Hematopoietic multipotent progenitor cell treated with erythropoietin and hydrocortisone succinate and interleukin-3 and kit ligand, for 6 days (in vitro differentiated cells): ENCODE measurements at regions not wholly inside any gene's neighbourhood (a gene's known extent, or its start where the extent isn't known, plus 50 kb on each side); places are given as distances from the start of the nearest gene placed in this dataset.
A peak's percentile ranks its signal among the peaks of the same experiment; 100 is the strongest.
"Not testable (repeated sequence)": the region's sequence is repeated elsewhere in the genome, so short reads cannot be mapped to it uniquely, and the experiment has no call there.

Experiments
- DNase-seq: peaks from one replicate; pipeline ENCODE4 v3.0.0-alpha.2; 2015

DNA sequence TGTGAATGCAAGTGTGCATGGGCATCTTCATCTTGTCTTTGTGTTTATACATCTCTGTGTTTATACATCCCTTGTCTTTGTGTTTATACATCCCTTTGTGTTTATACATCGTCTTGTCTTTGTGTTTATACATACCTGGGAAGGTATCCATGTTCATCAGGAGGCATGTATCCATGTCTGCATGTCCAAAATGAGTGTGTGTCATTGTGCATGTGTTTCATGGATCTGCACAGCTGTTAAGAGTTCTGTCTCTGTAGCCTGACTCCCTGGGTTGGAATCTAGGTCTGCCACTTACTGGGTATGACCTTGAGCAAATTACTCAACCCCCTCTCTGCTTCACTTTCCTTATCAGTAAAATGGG lies 50.1 kb upstream of the SIRPA start:
- no peak for DNase-seq

DNA sequence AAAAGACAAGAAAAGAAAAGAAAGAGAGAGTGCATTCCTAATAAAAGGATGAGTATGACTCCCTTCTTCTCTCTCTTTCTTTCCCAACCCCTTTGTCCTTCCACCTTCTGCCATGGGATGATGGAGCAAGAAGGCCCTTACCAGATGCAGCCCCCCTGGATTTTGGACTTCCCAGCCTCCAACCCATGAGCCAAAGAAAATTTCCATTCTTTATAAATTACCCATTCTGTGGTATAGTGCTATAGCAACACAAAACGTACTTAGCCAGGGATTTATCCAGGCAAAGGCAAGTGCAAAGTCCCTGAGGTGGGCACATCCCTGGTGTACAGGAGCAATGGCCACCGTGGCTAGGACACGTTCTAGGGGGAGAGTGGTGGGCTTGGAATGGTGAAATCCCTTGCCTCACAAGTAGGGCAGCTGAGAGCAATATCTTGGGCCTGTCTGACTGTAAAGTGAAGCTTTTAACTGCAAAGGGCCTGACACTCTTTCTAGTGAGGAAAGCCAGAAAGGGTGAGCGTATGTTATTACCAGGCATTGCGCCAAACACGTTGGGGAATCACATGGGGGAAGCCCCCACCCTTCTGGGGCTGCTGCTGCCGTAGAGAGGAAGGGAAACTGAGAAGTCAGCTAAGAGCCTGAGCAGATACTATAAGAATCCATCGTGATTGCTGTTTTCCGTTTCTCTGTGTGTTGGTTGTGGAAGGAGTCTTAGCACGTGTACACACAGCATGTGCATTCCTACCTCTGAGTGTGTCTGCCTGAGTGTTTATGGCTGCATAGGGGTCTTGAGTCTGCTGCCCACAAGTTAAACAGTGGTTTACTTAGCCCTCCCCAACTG lies 50.7 kb upstream of the SIRPA start:
- DNase-seq, result peak; percentile 63

DNA sequence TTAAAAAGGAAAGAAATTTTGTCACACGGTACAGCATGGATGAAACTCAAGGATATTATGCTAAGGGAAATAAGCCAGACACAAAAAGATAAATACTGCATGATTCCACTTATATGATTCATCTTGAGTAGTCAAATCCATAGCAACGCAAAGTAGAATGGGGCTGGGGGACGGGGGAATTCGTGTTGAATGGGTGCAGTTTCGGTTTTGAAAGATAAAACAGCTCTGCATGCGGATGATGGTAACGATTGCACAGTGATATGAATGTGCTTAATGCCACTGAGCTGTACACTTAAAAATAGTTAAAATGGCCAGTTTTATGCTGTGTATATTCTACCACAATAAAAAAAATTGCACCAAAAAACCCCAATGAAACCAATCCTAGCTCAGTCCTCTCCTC lies 52.9 kb upstream of the SIRPA start:
- no peak for DNase-seq

DNA sequence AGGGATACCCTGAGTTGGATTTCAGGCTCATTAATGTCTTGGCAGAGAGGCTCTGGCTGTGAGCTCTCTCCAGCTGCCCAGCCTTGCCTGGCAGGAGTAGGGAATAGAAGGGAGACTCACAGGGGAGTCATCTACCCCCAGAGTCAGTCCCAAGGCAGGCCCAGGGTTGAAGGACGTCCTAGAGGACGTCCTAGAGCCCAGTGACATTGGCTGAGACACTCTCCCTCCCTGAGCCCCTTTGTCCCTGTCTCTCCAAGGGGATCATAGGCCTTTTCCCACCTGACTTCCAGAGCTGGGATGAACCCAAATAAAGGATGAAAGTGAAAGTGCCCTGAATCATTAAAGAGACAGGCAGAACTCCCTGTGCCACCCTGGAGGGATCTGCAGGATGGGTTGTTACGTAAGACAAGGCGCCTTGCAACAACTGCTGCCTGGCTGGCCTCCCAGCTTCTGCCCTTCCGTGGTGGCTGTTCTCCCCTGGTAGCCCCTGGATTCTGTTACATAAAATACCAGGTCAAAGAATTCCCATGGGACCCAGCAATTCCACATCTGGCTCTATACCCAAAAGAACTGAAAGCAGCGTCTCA lies 53.6 kb upstream of the SIRPA start:
- DNase-seq, result no peak

DNA sequence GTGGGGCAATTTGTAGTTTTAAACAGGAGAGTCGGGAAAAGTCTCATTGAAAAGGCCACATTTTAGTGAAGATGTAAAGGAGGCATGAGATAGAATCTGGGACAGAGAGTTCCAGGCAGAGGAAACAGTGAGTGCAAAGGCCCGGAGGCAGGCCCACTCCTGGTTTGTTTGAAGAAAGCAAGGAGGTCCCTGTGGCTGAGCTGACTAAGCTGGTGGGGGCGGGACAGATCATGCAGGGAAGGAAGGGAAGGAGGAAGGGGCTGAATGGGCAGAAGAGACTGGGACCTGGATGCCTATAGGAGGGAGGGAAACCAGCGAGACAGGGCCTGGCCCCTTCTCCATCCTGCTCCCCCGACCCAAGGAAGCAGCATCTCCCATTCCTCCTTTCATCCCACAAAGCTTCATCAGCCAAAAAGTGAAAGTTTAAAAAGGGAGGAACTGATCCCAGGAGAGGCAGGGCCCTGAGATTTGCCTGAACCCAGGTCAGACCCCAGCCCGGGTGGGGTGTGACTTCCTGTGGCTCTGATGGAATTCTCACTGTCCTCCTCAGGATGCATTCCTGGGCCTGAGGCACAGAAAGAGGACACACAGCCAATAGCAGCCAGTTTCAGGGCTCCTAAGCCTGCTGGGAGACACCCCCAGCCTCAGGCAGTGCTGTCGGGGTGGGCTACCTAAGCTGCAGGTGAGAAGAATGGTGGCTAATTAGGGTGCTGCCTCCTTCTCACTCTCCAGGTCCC lies 54.2 kb upstream of the SIRPA start:
- DNase-seq, result no peak

DNA sequence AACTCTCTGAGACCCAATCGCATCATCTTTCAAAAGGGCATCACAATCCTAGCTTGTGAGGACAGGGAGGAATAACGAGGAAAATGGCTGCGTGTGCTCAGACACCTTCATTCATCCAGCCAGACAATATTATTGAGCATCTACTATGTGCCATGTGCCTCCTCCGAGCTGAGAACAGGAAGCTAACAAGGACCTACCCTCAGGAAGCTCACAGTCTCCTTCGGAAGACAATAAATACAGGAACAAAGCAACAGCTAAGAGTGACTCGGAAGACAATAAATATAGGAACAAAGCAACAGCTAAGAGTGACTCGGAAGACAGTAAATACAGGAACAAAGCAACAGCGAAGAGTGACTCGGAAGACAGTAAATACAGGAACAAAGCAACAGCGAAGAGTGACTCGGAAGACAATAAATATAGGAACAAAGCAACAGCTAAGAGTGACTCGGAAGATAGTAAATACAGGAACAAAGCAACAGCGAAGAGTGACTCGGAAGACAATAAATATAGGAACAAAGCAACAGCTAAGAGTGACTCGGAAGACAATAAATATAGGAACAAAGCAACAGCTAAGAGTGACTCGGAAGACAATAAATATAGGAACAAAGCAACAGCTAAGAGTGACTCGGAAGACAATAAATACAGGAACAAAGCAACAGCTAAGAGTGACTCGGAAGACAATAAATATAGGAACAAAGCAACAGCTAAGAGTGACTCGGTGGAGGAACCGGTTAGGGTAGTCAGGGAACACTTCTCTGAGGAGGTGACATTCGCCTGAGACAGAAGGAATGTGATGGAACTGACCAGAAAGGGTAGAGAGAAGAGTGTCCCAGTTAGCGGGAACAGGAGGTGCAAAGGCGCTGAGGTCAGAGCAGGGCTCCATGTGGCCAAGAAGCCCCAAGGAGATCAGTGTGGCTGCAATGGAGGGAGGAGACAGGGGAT lies 55.6 kb upstream of the SIRPA start:
- DNase-seq, result not testable (repeated sequence)

DNA sequence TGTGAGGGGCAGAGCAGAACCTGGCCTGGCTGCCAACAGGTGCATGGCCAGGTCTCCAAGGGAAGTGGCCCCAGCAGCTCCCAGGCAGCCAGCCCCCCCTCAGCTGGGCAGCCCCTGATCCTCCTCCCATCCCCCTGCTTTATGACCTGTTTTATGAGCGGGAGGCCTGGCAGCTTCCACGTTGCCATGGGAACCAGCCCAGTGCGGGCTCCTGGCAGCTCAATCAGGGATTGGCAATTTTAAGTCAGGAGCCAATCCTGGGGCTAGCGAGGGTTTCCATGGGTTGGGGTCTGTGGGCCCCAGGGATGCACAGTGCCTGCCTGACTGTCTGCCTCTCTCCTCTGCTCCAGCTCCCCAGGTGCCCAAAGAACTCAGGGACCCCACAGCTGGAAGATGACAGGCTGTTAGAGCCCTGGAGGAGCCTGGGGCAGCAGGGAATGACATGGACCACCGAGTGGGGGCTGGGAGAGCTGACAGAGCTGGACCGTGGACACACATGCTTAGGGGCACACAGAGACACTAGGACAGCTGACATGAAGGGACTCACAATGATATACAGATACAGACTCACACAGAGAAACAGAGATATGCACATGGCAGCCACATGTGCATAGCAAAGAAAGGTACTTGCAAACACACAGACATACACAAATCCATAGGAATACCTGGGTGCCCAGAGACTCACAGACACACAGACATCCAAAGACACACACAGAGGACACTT lies 56.5 kb upstream of the SIRPA start:
- DNase-seq, result no peak

DNA sequence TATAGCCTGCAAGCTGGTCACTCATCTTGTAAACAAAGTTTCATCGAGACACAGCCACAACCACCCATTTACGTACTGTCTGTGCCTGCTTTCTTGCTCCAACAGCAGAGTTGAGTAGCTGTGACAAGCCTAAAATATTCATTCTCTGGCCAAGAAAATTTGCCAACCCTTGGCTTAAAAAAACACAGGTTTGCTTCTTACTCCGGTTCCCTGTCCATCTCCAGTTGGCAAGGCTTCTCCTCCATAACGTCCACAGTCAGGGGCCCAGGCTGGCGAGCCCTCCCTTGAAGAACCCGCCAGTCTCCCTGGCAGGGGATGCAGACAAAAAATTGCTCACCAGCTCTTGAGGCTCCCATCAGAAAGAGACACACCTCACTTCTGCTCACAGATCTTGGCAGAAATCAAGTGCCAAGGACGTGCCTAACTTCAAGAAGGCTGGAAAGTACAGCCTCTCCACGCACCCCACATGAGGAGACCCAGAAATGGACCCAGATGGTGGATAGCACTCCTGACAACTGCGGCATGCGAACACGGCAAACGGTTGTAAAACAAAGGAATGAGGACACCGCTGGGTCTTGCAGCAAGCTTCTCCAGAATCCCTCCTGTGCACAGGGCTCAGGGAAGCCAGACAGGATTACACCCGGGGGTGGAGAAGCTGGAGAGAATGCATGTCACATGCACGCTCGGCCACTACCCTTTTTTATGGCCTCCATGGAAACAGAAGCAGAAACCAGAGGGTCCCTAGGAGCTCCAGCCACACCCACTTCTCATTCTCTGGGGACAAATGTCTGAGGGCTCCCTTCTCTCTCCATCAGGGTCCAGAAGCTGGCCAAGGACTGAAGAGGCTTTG lies 59.8 kb upstream of the SIRPA start:
- no peak for DNase-seq

DNA sequence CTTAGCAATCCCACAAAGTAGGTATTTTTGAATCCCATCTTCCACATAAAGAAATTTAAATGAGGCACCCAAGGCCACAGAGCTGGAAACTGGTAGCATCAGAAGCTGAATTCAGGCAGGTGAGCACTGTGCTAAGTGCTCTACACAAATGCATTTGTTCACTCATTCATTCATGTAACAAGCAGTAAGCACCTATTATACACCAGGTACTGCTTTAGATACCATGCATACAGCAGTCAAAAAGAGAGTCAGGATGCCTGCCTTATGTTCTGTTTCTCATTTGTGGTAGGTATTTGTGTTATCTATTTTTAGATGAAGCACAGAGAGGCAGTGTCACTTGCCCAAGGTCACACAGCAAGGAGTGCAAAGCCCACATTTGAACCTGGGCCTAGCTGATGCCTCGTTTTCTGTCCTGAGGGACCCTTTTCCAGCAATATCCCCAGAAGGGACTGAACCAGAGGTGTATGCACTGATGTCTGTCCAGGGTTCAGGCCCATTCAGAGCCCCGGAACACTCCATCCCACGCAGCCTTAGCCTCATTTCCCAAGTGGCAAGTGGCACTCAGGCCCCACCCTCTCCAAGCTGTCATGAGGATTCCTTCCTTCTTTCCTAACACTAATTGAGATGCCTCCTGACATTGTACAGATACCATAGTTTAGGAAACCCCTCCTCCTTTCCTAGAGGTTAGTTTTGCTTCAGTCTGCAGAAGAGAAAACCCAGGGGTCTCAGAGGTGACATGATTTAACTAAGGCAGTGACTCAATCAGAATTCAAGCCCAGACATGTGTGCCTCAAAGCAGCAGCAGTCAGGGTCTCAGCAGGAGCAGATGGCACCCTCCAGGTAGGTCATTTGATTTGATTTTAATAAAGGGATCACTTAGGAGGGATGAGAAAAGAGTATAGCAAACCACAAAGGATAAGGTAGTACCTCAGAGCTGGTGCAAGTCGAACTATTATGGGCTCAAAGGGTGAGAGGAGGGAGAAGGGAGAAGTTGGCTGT lies 61.2 kb upstream of the SIRPA start:
- no peak for DNase-seq

DNA sequence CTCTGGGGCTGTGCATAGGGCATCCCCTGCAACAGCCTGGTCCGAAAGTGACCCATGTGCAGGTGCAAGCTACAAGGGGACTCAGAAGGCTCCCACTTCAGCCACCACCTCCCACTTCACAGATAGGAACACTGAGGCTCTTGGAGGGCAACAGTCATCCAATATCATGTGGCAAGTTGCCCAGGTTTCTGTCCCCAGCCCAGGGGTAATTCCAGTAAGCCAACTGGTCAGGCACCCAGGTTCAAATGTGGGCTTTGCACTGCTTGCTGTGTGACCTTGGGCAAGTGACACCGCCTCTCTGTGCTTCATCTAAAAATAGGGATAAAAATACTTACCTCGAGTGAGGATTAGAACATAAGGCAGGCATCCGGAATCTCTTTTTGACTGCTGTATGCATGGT lies 62.0 kb upstream of the SIRPA start:
- DNase-seq, result no peak

DNA sequence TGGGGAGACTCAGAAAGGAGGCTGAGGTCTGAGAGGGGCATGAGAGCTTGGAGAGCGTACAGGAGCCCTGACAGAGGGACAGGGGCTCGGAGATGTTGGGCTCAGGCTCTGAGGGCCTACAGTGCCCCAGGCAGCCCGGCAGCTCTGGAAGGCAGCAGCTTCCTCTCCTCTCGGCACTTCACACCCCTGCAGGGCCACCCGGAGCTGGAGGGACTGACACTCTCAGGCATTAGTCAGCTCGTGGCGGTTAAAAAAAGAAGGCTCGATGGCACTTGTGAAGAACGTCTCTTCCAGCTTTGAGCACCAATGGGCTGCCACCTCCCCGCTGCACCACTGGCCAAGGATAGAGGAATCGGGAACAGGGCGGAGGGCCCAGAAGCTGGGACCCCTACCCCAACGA lies 62.6 kb upstream of the SIRPA start:
- DNase-seq, result no peak

DNA sequence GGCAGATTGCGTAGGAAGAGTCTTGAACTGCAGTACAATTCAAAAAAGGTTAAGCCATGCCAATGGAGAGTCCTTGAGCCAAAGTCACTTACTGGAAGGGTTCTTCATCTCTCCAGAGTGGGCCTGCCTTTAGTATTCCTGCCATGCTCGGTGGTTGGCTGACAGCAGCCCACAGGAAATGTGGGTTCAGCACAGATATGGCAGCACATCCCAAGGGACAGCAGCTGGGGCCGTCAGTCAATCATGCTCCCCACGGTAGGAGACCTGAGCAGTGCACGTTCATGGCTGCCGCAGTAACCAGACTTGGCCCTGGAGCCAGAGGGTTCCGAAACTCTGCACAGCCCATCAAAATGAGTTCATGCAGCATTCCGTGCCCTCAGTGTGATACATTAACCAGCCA lies 63.6 kb upstream of the SIRPA start:
- no peak for DNase-seq

DNA sequence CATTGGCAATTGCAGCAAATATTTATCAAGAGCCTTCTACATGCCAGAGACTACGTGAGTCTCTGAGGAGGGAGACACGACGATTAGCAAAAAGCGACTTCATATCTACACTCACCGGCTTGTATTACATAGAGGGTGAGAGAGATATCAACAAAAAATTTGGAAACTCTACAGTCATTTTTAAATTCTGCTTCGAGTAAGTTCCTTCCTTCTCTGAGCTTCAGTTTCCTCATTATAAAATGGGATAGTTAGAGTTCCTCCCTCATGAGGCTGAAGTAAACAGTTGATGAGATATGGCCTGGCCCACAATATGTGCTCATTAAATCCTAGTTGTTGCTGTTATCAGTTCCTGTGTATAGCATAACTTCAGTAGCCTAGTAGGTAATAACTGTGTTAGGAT lies 64.1 kb upstream of the SIRPA start:
- no peak for DNase-seq

DNA sequence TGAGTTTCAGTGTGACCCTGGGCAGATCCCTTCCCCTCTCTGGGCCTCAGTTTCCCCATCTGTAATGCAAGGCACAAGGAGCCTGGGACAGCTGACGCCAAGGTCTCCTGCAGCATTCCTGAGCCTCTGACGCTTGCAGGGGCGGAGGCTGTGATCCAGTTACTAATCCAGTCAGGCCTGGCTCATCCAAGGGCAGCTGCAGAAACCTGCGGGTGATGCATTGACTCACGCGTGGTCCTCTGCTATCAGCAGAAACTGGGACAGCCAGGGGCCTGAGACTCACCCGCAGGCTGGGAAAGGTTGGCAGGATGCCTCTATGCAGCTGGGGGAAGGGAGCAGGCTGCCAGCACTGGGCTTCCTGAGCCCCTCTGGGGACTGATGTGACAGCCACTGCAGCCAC lies 65.0 kb upstream of the SIRPA start:
- DNase-seq, result no peak

DNA sequence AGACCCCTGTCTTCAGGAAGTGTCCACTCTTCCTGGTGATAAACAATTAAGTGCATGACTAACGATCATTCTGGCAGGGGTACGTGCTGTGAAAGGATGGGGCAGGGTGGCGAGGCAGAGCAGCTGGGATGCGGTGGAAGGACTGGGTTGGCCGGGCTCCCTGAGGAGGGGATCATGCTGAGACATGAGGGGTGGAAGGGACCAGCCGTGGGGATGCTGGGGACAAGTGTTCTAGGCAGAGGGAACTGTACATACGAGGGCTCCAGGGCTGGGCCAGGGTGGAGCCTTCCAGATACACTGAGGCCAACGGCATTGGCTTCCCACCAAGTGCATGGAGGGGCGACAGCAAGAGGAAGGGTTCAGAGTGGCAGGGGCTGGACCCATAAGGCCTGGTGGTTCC lies 65.7 kb upstream of the SIRPA start:
- no peak for DNase-seq

DNA sequence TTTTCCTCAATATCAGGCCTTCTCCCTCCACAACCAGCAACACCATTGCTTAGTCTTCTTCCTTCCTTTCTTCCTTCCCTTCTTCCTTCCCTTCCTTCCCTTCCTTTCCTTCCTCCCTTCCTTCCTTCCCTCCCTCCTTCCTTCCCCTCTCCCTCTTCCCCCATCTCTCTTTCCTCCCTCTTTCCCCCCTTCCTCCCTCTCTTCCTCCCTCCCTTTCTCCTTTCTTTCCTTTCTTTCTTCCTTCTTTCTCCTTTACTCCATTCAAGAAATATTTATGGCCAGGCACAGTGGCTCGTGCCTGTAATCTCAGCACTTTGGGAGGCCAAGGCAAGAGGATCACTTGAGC lies 66.4 kb upstream of the SIRPA start:
- no peak for DNase-seq

DNA sequence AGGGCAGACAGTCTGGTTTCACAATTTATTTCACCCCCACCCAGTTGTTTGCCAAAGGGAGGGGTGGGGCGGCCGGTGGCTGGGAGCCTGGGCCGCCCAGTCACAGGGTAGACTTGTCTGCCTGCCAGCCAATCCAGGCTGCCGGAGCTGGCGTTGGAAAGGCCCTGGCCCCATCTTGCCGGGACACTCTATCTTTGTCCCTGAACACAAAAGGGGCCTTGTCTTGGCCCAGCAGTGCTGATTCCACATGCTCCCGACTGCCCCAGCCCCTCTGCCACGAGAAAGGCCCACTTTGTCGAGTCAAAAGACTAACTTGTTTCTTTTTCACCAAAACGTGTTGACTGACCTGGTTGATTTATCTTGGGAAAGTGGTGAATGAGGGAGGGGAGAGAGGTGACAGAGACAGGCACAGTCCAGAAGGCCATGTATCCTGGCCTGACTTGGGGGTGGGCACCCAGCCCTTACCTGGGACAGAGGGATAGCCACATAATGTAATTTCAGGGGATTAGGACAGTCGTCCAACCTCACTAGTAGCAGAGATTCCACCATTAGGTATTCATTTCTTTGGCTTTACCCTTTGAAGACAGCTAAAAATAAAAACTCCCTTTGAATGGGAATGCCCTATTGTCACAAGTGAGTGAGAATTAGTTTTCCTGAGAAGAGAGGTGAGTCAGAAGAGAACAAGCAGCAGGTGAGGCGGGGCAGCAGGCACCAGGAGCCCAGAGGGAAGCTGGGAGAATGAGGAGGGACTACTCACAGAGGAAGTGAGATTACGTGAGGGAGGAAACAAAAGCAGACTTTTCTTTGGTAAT lies 67.0 kb upstream of the SIRPA start:
- no peak for DNase-seq

DNA sequence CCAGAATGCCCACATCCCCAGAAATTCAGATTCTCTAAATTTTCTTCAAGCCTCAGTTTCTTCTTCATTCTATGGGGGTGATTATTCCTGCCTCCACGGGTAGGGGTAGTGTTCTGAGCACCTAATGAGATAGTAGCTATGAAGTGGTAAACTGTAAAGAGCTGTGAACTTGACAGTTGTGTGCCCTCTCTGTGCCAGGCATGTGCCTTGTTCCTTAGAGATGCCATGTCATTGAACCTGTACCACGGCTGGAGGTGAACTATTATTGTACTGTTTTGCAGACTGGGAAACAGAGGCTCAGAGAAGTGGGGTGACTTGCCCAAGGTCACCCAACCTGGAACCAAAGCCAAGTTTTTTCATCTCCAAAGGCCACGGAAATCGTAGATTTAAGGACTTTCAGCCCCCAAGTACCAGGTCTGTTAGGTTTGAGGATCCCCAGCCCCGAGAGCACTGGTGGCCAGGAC lies 67.7 kb upstream of the SIRPA start:
- no peak for DNase-seq

DNA sequence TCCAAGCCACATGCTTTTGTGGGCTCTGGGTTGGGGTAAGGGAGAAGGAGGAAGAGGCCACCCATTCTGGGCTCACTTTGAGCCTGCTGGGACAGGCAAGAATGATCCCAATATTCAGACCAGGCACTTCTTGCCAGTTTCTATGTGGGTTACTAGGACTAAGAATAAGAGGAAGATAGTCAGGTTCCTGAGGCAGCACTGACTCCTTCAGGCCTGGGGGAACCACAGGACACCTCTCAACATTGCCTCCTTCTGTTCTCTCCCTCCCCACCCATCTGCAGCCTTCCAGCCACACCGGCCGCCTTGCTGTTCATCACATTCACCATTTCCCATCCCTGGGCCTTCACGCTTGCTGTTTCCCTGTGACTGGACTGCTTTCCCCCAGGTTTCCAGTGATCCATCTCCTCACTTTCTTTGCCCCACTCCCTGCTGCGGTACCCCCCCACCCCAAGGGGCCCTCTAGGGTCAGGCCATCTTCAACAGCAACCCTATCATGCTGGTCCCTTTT lies 69.2 kb upstream of the SIRPA start:
- DNase-seq, result no peak
